ENCODE measurements at regions not wholly inside any gene's neighbourhood (a gene's known extent, or its start where the extent isn't known, plus 50 kb on each side); places are given as distances from the start of the nearest gene placed in this dataset.

DNA sequence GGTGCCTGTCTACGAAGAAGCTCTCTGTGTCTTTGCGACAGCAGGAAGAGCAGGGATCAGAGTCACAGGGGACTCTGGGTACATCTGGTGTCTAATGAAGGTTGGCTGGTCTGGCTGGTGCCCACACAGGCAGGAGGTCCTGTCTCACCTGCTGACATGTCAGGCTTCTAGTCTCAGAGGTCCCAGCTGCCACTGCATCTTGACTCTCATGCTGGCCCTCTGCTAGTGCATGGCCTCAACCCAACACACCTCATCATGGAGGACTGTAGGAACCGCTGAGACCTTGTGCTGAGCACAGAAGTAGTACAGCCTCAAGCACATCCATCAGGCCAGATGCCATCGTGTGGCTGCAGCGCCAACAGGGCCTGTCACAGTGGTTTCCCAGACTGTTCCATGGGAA lies 206.1 kb upstream of the NR2F2 start (continued):
- TF ChIP-seq PRDM15 (CRISPR knock-in tag; IDR thresholded peaks at IDR 0.05) (no peak), GTF2I (CRISPR knock-in tag; conservative IDR thresholded peaks at IDR 0.05) (no peak)
- TF ChIP-seq, protein P1, sequence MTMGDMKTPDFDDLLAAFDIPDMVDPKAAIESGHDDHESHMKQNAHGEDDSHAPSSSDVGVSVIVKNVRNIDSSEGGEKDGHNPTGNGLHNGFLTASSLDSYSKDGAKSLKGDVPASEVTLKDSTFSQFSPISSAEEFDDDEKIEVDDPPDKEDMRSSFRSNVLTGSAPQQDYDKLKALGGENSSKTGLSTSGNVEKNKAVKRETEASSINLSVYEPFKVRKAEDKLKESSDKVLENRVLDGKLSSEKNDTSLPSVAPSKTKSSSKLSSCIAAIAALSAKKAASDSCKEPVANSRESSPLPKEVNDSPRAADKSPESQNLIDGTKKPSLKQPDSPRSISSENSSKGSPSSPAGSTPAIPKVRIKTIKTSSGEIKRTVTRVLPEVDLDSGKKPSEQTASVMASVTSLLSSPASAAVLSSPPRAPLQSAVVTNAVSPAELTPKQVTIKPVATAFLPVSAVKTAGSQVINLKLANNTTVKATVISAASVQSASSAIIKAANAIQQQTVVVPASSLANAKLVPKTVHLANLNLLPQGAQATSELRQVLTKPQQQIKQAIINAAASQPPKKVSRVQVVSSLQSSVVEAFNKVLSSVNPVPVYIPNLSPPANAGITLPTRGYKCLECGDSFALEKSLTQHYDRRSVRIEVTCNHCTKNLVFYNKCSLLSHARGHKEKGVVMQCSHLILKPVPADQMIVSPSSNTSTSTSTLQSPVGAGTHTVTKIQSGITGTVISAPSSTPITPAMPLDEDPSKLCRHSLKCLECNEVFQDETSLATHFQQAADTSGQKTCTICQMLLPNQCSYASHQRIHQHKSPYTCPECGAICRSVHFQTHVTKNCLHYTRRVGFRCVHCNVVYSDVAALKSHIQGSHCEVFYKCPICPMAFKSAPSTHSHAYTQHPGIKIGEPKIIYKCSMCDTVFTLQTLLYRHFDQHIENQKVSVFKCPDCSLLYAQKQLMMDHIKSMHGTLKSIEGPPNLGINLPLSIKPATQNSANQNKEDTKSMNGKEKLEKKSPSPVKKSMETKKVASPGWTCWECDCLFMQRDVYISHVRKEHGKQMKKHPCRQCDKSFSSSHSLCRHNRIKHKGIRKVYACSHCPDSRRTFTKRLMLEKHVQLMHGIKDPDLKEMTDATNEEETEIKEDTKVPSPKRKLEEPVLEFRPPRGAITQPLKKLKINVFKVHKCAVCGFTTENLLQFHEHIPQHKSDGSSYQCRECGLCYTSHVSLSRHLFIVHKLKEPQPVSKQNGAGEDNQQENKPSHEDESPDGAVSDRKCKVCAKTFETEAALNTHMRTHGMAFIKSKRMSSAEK (CRISPR knock-in tag; IDR thresholded peaks at IDR 0.05; ENCODE audit: borderline replicate concordance) = no peak

- ChIA-PET POLR2A (no interaction called here), CTCF (interaction anchor here (1.2 kb wide), 1 partner anchor 9 kb away, joined by 3 read pairs; no protein-coding TSS in a partner anchor)
- TF ChIP-seq AR (CRISPR knock-in tag; IDR thresholded peaks at IDR 0.05) (no peak), TEAD1 (CRISPR knock-in tag; IDR thresholded peaks at IDR 0.05) (no peak), FOXK1 (CRISPR knock-in tag; IDR thresholded peaks at IDR 0.05) (no peak), NR3C1 (CRISPR knock-in tag; conservative IDR thresholded peaks at IDR 0.05; ENCODE audit: low read depth) (no peak), NFATC4 (CRISPR knock-in tag; IDR thresholded peaks at IDR 0.05) (no peak), ZNF416 (CRISPR knock-in tag; IDR thresholded peaks at IDR 0.05) (no peak), NFE2L1 (CRISPR knock-in tag; IDR thresholded peaks at IDR 0.05) (no peak), TCF7 (CRISPR knock-in tag; IDR thresholded peaks at IDR 0.05; ENCODE audit: low read depth) (no peak), ZNF219 (CRISPR knock-in tag; IDR thresholded peaks at IDR 0.05; ENCODE audit: borderline replicate concordance) (no peak), SMAD4 (CRISPR knock-in tag; IDR thresholded peaks at IDR 0.05) (no peak)
- TF ChIP-seq, protein P2, sequence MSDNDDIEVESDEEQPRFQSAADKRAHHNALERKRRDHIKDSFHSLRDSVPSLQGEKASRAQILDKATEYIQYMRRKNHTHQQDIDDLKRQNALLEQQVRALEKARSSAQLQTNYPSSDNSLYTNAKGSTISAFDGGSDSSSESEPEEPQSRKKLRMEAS (CRISPR knock-in tag; IDR thresholded peaks at IDR 0.05) = no peak
- Mint-ChIP-seq H3K27me3 (ENCODE audit: low read depth) (0 out of 2 replicates have a peak, but pooled peaks cover 2% of the 10 kb centered on the region), H3K9me3 (no peaks in the 10 kb centered on the region), H3K4me1 (no peaks in the 10 kb centered on the region), H3K4me3 (no peak overlapping the region), H3K27ac (no peak overlapping the region), H3K36me3 (no peaks in the 10 kb centered on the region)
- ATAC-seq (no peak), DNase-seq (ENCODE audit: low spot score) (no peak)
Measured at GRCh38 chr15:96125721-96126415, 204.6 kb upstream of the NR2F2 start.
